AG04449 (cell line): ENCODE measurements at regions not wholly inside any gene's neighbourhood (a gene's known extent, or its start where the extent isn't known, plus 50 kb on each side); places are given as distances from the start of the nearest gene placed in this dataset.

Source experiments
- CTCF ChIA-PET: fragments of 350-600 bp; formaldehyde crosslinking; extraction: SDS; loops from one replicate; lab custom pipeline; 2021; ENCODE audit warnings: antibody characterized with exemption; lab: Yijun Ruan, JAX
- POLR2A ChIA-PET: fragments of 400-600, 350-600 bp; formaldehyde crosslinking; extraction: SDS; loops from one replicate; lab custom pipeline; 2020; ENCODE audit warnings: antibody characterized with exemption, inconsistent platforms; lab: Yijun Ruan, JAX
- DNase-seq: peaks from one replicate; pipeline ENCODE4 v3.0.0-alpha.2; 2010; ENCODE audit warnings: low read depth, low spot score
- H3K4me3 ChIP-seq: 2 replicates; pipeline ENCODE4 v1.5.1; 2011; ENCODE audit warnings: low read depth, mild to moderate bottlenecking, control low read depth, low read length
- TF ChIP-seq, protein P1 (sequence below): IDR thresholded peaks from one replicate; pipeline ENCODE4 v1.5.1; 2011; ENCODE audit warnings: mild to moderate bottlenecking, moderate library complexity, low read length, control low read depth, inconsistent platforms; ENCODE audit not compliant: insufficient read depth; ENCODE audit errors: missing control alignments

DNA sequence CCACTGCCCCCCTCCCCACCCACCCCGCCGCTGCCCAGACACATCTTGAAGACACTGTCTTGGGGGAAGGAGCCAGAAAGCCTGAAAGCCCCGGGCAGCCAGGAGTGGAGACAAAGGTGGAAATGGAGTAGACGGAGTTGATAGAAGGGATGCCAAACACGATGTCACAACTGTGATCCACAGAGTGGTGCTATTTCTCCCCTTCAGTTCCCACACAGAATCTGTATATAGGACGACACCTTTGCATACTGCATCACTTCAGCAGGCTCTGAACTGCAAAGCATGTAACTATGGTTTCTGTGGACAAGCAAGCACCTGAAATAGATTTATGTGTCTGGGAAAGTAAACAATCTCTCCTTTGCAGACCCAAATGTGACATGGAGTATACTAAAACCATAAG lies 56.4 kb upstream of the F13A1 start:
- TF ChIP-seq, protein P1, sequence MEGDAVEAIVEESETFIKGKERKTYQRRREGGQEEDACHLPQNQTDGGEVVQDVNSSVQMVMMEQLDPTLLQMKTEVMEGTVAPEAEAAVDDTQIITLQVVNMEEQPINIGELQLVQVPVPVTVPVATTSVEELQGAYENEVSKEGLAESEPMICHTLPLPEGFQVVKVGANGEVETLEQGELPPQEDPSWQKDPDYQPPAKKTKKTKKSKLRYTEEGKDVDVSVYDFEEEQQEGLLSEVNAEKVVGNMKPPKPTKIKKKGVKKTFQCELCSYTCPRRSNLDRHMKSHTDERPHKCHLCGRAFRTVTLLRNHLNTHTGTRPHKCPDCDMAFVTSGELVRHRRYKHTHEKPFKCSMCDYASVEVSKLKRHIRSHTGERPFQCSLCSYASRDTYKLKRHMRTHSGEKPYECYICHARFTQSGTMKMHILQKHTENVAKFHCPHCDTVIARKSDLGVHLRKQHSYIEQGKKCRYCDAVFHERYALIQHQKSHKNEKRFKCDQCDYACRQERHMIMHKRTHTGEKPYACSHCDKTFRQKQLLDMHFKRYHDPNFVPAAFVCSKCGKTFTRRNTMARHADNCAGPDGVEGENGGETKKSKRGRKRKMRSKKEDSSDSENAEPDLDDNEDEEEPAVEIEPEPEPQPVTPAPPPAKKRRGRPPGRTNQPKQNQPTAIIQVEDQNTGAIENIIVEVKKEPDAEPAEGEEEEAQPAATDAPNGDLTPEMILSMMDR: no peak
- ChIA-PET CTCF (no interaction called here), POLR2A (no interaction called here)
- no peak for DNase-seq
- no peak overlapping the region for H3K4me3 ChIP-seq

DNA sequence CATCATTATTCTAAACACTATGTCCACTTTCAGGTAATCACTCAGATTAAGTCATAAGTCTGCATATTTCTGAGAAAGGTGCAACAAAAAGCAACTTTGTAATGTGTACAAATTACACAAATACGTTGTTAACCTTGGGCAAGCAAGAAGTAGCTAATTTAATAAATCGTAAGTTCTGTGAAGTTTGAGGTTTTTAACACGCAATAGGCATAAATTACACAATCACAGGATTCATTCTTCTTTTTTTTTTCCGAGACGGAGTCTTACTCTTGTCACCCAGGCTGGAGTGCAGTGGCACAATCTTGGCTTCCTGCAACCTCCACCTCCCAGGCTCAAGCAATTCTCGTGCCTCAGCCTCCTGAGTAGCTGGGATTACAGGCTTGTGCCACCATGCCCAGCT lies 57.2 kb upstream of the F13A1 start:
- ChIA-PET POLR2A (no interaction called here), CTCF (no interaction called here)
- no peak for DNase-seq
- H3K4me3 ChIP-seq: no peak overlapping the region
- TF ChIP-seq, protein P1: no peak

DNA sequence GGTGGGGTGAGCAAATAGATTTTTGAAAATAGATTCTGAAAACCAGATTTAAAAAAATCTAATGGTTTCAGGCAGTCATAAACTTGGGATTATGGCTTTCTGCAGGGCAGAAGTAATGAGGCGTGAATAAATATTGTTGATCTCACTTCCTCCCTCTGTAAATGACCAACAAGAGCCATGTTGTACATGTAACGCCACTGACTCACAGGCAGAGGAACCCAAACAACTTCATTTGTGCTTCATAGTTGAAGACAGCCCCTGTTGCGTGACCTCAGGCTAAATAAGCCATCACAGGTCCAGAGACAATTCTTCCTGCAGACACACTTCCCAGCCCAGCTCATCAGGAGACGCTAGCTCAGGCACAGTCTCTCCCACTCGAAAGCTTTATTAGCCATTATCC lies 59.1 kb upstream of the F13A1 start:
- TF ChIP-seq, protein P1: no peak
- POLR2A ChIA-PET: no interaction called here

DNA sequence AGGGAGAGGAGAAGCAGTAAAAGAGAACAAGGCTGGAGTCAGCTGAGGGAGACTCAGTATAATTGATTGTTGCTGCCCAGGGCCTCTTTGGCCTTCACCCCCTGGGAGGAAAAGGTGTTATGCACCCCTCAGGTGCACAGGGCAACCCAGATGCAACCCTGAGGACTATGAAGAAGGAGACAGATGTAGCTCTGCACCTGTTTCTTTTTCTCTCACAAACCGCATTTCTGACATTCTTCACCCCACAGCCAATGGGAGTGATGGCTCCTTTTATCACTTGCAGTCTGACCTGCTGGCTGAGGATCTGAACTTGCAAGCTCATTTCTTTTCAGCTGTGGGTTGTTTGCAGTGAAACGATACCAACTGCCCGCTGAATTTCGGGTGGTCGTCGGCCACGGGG lies 64.1 kb upstream of the F13A1 start:
- CTCF ChIA-PET: no interaction called here
- no peak for DNase-seq
- TF ChIP-seq, protein P1: no peak
- no peak overlapping the region for H3K4me3 ChIP-seq
- POLR2A ChIA-PET: no interaction called here

More for the DNA sequence above, 59.1 kb upstream of the F13A1 start:
- DNase-seq: no peak
- no peak overlapping the region for H3K4me3 ChIP-seq
- CTCF ChIA-PET: no interaction called here

DNA sequence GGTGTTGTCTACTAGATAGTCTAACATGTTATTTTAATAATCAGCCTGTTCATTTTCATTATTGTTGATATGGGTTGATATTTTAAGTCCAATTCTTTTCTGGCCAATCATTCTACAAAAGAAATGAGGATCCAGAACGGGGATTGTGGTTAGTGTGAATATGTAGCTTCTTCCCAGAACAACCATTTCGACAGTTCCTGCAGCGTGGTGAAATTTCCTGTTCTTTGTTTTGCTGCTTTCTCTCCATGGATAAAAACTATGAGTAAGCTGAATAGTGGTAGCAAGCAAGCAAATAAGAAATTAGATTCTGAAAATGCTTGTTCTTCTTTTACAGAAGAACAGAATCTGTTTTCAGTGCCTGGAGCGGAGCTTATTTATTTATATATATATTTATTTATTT lies 65.5 kb upstream of the F13A1 start:
- TF ChIP-seq, protein P1: no peak
- no peak for DNase-seq
- ChIA-PET CTCF (no interaction called here), POLR2A (no interaction called here)
- H3K4me3 ChIP-seq: no peak overlapping the region

DNA sequence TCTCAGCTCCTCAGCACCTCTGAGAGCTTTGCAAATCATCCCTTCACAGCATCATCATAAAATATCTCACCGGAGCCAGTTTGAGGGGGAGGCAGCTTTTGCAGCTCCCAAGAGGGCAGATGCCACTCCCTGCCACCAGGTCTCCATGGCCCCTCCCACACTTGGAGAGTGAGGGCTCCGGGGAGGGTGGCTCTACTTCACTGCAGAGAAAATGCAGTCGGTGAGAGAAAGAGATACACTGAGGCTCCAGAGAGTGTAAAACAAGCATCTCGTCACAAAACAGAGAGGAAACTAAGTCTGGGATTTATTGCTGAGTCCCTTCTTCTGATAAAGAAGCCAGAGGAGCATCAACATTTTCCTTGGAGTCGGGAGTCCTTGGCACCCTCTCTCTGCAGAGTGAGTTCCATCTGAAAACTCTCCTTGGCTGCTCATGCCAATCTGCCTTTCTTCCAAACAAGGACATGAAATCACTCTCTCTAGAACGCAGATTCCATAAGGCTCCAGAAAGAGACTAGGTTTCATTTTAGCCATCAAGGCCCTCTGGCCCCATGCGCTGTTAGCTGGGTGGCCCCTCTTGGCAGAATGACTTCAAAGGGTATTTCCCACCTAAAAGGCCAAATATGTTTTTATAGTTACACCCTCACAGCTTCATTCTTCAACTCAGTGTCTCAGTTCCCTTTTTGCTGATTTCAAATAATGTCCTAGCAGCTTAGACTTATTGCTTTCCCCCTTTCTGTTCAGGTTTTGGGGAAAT lies 70.6 kb upstream of the F13A1 start:
- H3K4me3 ChIP-seq: no peak overlapping the region
- no peak for DNase-seq
- ChIA-PET POLR2A (no interaction called here), CTCF (no interaction called here)
- TF ChIP-seq, protein P1: no peak
